GM23338 (cell line): ENCODE measurements at regions not wholly inside any gene's neighbourhood (a gene's known extent, or its start where the extent isn't known, plus 50 kb on each side); places are given as distances from the start of the nearest gene placed in this dataset.

ENCODE experiments used
- CREB1 ChIP-seq: fragments of 250-450 bp; sonication (Bioruptor Pico); IDR thresholded peaks from 2 replicates; pipeline ENCODE4 v1.5.0; 2020; ENCODE audit warnings: low read depth, mild to moderate bottlenecking, moderate library complexity
- CTCF ChIP-seq, 2 experiments: fragments of 200-600 bp in 1 of 2; sonication (generic) in 1 of 2; conservative IDR thresholded peaks; 2 replicates each; pipeline versions ENCODE4 v1.5.1 to v1.6.1; 2016 to 2017; ENCODE audit warnings: antibody characterized with exemption in 2 of 2, low read depth in 2 of 2, mild to moderate bottlenecking in 2 of 2, moderate library complexity in 1 of 2
- ETS1 ChIP-seq: IDR thresholded peaks from 2 replicates; pipeline ENCODE4 v1.6.1; 2016; ENCODE audit warnings: antibody characterized with exemption
- EZH2 ChIP-seq: fragments of 200-600 bp; sonication (generic); IDR thresholded peaks from one replicate; pipeline ENCODE4 v1.8.0; 2017; ENCODE audit warnings: antibody characterized with exemption, mild to moderate bottlenecking, low read depth; ENCODE audit not compliant: unreplicated experiment
- EZH2phosphoT487 ChIP-seq: fragments of 200-600 bp; sonication (generic); IDR thresholded peaks from one replicate; pipeline ENCODE4 v1.8.1; 2018; ENCODE audit warnings: antibody characterized with exemption; ENCODE audit not compliant: unreplicated experiment
- JUNB ChIP-seq: IDR thresholded peaks from one replicate; pipeline ENCODE4 v1.6.1; 2016; ENCODE audit warnings: antibody characterized with exemption; ENCODE audit not compliant: unreplicated experiment
- NANOG ChIP-seq: IDR thresholded peaks from 2 replicates; pipeline ENCODE4 v1.6.1; 2016; ENCODE audit warnings: antibody characterized with exemption, borderline replicate concordance
- POLR2AphosphoS5 ChIP-seq: IDR thresholded peaks from 2 replicates; pipeline ENCODE4 v1.6.1; 2016; ENCODE audit warnings: antibody characterized with exemption, low read depth
- REST ChIP-seq: IDR thresholded peaks from one replicate; pipeline ENCODE4 v1.6.1; 2018; ENCODE audit warnings: antibody characterized with exemption; ENCODE audit not compliant: unreplicated experiment
- STAT1 ChIP-seq: IDR thresholded peaks from one replicate; pipeline ENCODE4 v1.6.1; 2016; ENCODE audit warnings: antibody characterized with exemption; ENCODE audit not compliant: unreplicated experiment
- ZNF114 ChIP-seq: fragments of 250-450 bp; sonication (Bioruptor Pico); IDR thresholded peaks from 2 replicates; pipeline ENCODE4 v1.5.0; 2020; ENCODE audit warnings: mild to moderate bottlenecking, moderate library complexity
- ZNF331 ChIP-seq: fragments of 250-450 bp; sonication (Bioruptor Pico); IDR thresholded peaks from 2 replicates; pipeline ENCODE4 v1.5.0; 2020; ENCODE audit warnings: low read depth, mild to moderate bottlenecking, moderate library complexity
- ZNF462 ChIP-seq: fragments of 250-450 bp; sonication (Bioruptor Pico); IDR thresholded peaks from 2 replicates; pipeline ENCODE4 v1.5.0; 2020; ENCODE audit warnings: mild to moderate bottlenecking, moderate library complexity

- no peak for TF ChIP-seq CTCF (conservative IDR thresholded peaks at IDR 0.05; ENCODE audit: low read depth in 2 of 2)
- no peak for TF ChIP-seq POLR2AphosphoS5
- TF ChIP-seq EZH2 = no peak
- no peak for TF ChIP-seq EZH2phosphoT487
- no peak for TF ChIP-seq NANOG
- TF ChIP-seq JUNB = no peak
- no peak for TF ChIP-seq ZNF114 (CRISPR knock-in tag)
- TF ChIP-seq CREB1 (CRISPR knock-in tag) = no peak
- TF ChIP-seq ZNF462 (CRISPR knock-in tag) = no peak
- no peak for TF ChIP-seq REST
- no peak for TF ChIP-seq ETS1
- no peak for TF ChIP-seq ZNF331 (CRISPR knock-in tag)
- no peak for TF ChIP-seq STAT1
Measured at GRCh38 chr7:25353732-25354131, 125.4 kb upstream of the NPVF start.
